PC-3 (cell line): ENCODE measurements at regions not wholly inside any gene's neighbourhood (a gene's known extent, or its start where the extent isn't known, plus 50 kb on each side); places are given as distances from the start of the nearest gene placed in this dataset.

Experiments used
- ATAC-seq: fragments of 200-7000 bp; cut with Tn5 transposase; 2 replicates; pipeline ENCODE4 v1.9.1; 2020; ENCODE audit warnings: mild to moderate bottlenecking, moderate library complexity
- BruUV-seq: library from RNA; stranded (reverse); fragments of 400-500 nt; replicated peaks from 2 replicates; lab custom pipeline; 2021; lab: Mats Ljungman, UMichigan
- CTCF ChIA-PET: fragments of 300-600 bp; sonication (Branson Sonifier 250); formaldehyde crosslinking; loops from one replicate; lab custom pipeline; 2022; ENCODE audit warnings: antibody characterized with exemption; lab: Charles Lee
- POLR2A ChIA-PET: fragments of 300-600 bp; sonication (Branson Sonifier 250); formaldehyde crosslinking; loops from one replicate; lab custom pipeline; 2022; ENCODE audit warnings: antibody characterized with exemption; ENCODE audit not compliant: unreplicated experiment; lab: Charles Lee
- DNase-seq: peaks from one replicate; pipeline ENCODE4 v3.0.0-alpha.2; 2015
- H2AFZ ChIP-seq: fragments of 300-600 bp; sonication (generic); 2 replicates; pipeline ENCODE4 v1.6.0; 2016; ENCODE audit warnings: antibody characterized with exemption, low read length
- H3F3A ChIP-seq: fragments of 300-600 bp; sonication (generic); one replicate; pipeline ENCODE4 v1.6.0; 2017; ENCODE audit warnings: antibody characterized with exemption, low read length, control low read depth, mild to moderate bottlenecking; ENCODE audit not compliant: unreplicated experiment
- H3K27ac ChIP-seq: fragments of 300-600 bp; sonication (generic); 2 replicates; pipeline ENCODE4 v1.5.1; 2016; ENCODE audit warnings: mild to moderate bottlenecking, low read length
- H3K27me3 ChIP-seq: fragments of 300-600 bp; sonication (generic); 2 replicates; pipeline ENCODE4 v1.6.1; 2016; ENCODE audit warnings: low read length, mixed read lengths
- H3K36me3 ChIP-seq: fragments of 300-600 bp; sonication (generic); 2 replicates; pipeline ENCODE4 v1.6.1; 2016; ENCODE audit warnings: low read depth, mixed run types, low read length, mixed read lengths
- H3K4me1 ChIP-seq: fragments of 300-600 bp; sonication (generic); 2 replicates; pipeline ENCODE4 v1.5.1; 2016; ENCODE audit warnings: low read length; ENCODE audit not compliant: insufficient read depth
- H3K4me2 ChIP-seq: fragments of 300-600 bp; sonication (generic); 2 replicates; pipeline ENCODE4 v1.6.0; 2016; ENCODE audit warnings: low read length
- H3K4me3 ChIP-seq: fragments of 300-600 bp; sonication (generic); 2 replicates; pipeline ENCODE4 v1.5.1; 2016; ENCODE audit warnings: mild to moderate bottlenecking, low read length, mixed read lengths
- H3K79me2 ChIP-seq: fragments of 300-600 bp; sonication (generic); 2 replicates; pipeline ENCODE4 v1.6.1; 2017; ENCODE audit warnings: low read length, mixed read lengths
- H3K9ac ChIP-seq: fragments of 300-600 bp; sonication (generic); 2 replicates; pipeline ENCODE4 v1.6.0; 2016; ENCODE audit warnings: mild to moderate bottlenecking, low read length
- H3K9me2 ChIP-seq: fragments of 300-600 bp; sonication (generic); replicated peaks from 2 replicates; pipeline ENCODE4 v1.6.1; 2016; ENCODE audit warnings: mixed run types, low read length, mixed read lengths
- H3K9me3 ChIP-seq: fragments of 300-600 bp; sonication (generic); 2 replicates; pipeline ENCODE4 v1.6.1; 2016; ENCODE audit warnings: low read length, mixed read lengths
- H4K20me1 ChIP-seq: fragments of 300-600 bp; sonication (generic); 2 replicates; pipeline ENCODE4 v1.6.1; 2016; ENCODE audit warnings: low read length, mixed read lengths
- CTCF ChIP-seq: fragments of 300-600 bp; sonication (generic); conservative IDR thresholded peaks from 2 replicates; pipeline ENCODE4 v1.5.1; 2017; ENCODE audit warnings: antibody characterized with exemption, low read depth, mild to moderate bottlenecking, low read length
- EZH2 ChIP-seq: fragments of 300-600 bp; sonication (generic); IDR thresholded peaks from one replicate; pipeline ENCODE4 v1.6.1; 2017; ENCODE audit warnings: antibody characterized with exemption, mild to moderate bottlenecking, low read length; ENCODE audit not compliant: unreplicated experiment
- EZH2phosphoT487 ChIP-seq: fragments of 300-600 bp; sonication (generic); IDR thresholded peaks from 2 replicates; pipeline ENCODE4 v1.6.1; 2018; ENCODE audit warnings: mild to moderate bottlenecking, antibody characterized with exemption, low read length, borderline replicate concordance
- intact Hi-C: fragments of 100-400 bp; cut with micrococcal nuclease; formaldehyde crosslinking; loops from 2 replicates; pipeline ENCODE4 v1.9.0; 2023

- Histone ChIP-seq H3K9ac (no peak overlapping the region), H3K79me2 (no peaks in the 10 kb centered on the region), H3K9me2 (no peaks in the 10 kb centered on the region), H2AFZ (no peak overlapping the region), H3K4me3 (no peak overlapping the region), H3K27ac (no peak overlapping the region), H3F3A (no peaks in the 10 kb centered on the region), H3K27me3 (no peaks in the 10 kb centered on the region), H3K36me3 (no peaks in the 10 kb centered on the region), H3K4me2 (no peak overlapping the region), H4K20me1 (no peaks in the 10 kb centered on the region), H3K4me1 (no peaks in the 10 kb centered on the region), H3K9me3 (no peaks in the 10 kb centered on the region)
- ATAC-seq: no peak
- TF ChIP-seq EZH2: no peak
- BruUV-seq: no TSS peak
- ChIA-PET CTCF (no interaction called here), POLR2A (no interaction called here)
- intact Hi-C loops: no loop called here
- DNase-seq: no peak
Observed at GRCh38 chr18:980586-980985, 75.9 kb downstream of the ADCYAP1 start.

GRCh38 chr18:984004-984403 is 79.3 kb downstream of the ADCYAP1 start:
- intact Hi-C loops: no loop called here

GRCh38 chr18:985212-985661 is 80.6 kb downstream of the ADCYAP1 start:
- CTCF ChIA-PET: no interaction called here
- TF ChIP-seq CTCF (no peak), EZH2phosphoT487 (no peak), EZH2 (no peak)
- POLR2A ChIA-PET: no interaction called here
- Histone ChIP-seq H2AFZ (no peak overlapping the region), H3K79me2 (no peaks in the 10 kb centered on the region), H3K4me2 (no peak overlapping the region), H3K4me1 (no peaks in the 10 kb centered on the region), H3K4me3 (no peak overlapping the region), H3K9me2 (no peaks in the 10 kb centered on the region), H3K27me3 (no peaks in the 10 kb centered on the region), H3K36me3 (no peaks in the 10 kb centered on the region), H3K9me3 (no peaks in the 10 kb centered on the region), H3K27ac (no peak overlapping the region), H4K20me1 (no peaks in the 10 kb centered on the region), H3F3A (no peaks in the 10 kb centered on the region), H3K9ac (no peak overlapping the region)
- ATAC-seq: no peak
- no peak for DNase-seq
- intact Hi-C loops: no loop called here
- BruUV-seq: no TSS peak

More at GRCh38 chr18:984004-984403, 79.3 kb downstream of the ADCYAP1 start:
- H3K36me3 ChIP-seq: no peaks in the 10 kb centered on the region
- no peak overlapping the region for H2AFZ ChIP-seq
- no peaks in the 10 kb centered on the region for H4K20me1 ChIP-seq
- ChIA-PET POLR2A (no interaction called here), CTCF (no interaction called here)
- H3F3A ChIP-seq: no peaks in the 10 kb centered on the region
- H3K9ac ChIP-seq: no peak overlapping the region
- H3K27ac ChIP-seq: no peak overlapping the region
- TF ChIP-seq EZH2phosphoT487 (no peak), CTCF (no peak), EZH2 (no peak)
- no peak for DNase-seq
- no peaks in the 10 kb centered on the region for H3K27me3 ChIP-seq
- no peaks in the 10 kb centered on the region for H3K79me2 ChIP-seq
- H3K9me2 ChIP-seq: no peaks in the 10 kb centered on the region
- no peaks in the 10 kb centered on the region for H3K9me3 ChIP-seq
- H3K4me2 ChIP-seq: no peak overlapping the region
- H3K4me1 ChIP-seq: no peaks in the 10 kb centered on the region
- ATAC-seq: no peak
- H3K4me3 ChIP-seq: no peak overlapping the region
- BruUV-seq: no TSS peak
